GM18519 (cell line): ENCODE measurements at regions not wholly inside any gene's neighbourhood (a gene's known extent, or its start where the extent isn't known, plus 50 kb on each side); places are given as distances from the start of the nearest gene placed in this dataset.
"Not testable (repeated sequence)": the region's sequence is repeated elsewhere in the genome, so short reads cannot be mapped to it uniquely, and the experiment has no call there.

Source experiments
- ATAC-seq: cut with Tn5 transposase; IDR thresholded peaks from one replicate; pipeline ENCODE4 v1.9.1; 2021; ENCODE audit warnings: mild to moderate bottlenecking, moderate library complexity; ENCODE audit not compliant: unreplicated experiment, low FRiP score

DNA sequence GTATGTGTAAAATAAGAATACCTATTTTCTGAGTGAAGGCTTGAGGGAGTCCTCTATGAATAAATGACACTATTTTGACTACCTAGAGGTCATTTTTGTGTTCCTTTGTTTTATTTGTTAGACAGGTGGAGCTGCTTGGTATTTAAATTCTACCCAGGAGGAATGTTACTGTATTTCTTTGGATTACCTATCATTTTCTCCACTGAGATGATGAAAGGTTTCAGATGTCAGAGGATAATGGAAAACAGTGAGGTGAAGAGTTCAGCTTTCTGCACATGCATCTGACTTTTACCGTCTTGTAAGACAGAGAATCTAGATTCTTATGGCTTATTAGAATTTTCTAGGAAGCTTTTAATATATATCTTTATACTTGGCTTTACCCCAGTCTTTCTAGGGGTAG is 689.8 kb upstream of the NXPH2 start:
- no peak for ATAC-seq

DNA sequence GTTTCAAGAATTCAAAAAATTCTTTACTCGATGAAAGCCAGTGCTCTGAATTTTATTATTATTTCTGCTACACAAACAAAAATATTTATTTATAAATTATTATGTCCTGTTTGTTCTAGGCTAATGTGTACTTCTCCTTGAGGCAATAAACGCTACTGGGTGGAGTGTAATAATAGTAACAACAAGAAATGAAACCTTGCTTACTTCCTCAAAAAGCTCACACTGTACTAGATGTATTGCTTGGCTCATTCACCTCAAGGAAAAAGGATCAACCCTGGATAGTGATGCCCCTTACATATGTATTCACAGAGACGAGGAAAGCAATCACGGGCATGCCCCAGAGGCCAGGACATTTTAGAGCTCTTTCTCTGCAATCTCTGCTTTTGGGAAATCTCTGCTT is 685.6 kb upstream of the NXPH2 start:
- ATAC-seq, result no peak

DNA sequence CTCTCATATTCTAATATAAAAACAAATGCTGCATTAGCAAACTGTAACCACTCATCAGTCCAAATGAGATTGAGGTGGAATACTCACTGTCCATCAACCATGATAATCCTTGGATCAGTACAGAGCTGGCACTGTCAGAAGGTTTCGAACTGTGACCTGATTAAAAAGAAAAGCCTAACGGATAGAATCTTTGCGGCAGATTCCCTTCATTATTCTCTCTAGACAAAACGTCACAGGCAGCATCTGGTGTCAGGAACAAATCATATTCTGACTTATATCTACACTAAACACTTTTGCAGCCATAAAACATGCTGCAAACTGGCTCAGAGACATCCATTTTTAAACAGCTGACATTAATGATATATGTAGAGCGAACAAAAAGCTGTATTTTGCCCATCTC is 677.7 kb upstream of the NXPH2 start:
- no peak for ATAC-seq

DNA sequence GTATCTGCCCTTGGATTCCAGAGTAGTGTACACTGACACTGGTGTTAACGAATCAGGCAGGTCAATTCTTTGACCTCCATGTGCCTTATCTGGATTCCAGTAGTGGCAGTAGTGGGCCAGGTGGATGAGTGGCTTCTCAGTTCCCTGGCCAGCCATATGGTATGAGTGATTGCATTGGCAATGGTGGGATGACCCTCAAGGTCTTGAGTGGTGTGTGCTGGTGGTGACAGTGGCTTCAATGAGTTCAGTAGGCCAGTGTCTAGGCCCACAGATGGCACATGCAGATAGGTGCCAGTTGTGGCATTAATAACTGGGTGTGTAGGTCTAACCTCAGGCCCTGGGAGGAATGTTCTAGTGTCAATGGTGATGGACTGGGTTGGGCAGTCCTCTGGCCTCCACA is 674.1 kb upstream of the NXPH2 start:
- ATAC-seq, result no peak

DNA sequence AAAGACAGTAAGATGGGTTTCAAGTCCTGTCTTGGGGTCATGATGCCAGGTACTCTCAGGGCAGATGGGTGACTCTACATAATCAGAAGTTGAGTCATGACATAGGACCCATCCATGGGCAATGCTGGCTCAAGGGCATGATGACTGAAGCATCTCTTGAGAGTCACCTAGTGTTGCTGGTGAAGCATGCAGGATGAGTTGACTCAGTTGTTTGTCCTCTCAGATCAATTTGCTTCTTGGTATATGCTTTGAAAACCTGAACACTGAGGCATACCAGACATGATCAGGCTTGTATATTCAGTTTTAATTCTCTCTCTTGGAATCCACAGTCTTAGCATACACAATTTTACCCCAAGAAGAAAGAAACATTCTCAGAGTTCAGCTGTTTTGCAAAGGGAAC is 658.9 kb upstream of the NXPH2 start:
- ATAC-seq, result no peak

DNA sequence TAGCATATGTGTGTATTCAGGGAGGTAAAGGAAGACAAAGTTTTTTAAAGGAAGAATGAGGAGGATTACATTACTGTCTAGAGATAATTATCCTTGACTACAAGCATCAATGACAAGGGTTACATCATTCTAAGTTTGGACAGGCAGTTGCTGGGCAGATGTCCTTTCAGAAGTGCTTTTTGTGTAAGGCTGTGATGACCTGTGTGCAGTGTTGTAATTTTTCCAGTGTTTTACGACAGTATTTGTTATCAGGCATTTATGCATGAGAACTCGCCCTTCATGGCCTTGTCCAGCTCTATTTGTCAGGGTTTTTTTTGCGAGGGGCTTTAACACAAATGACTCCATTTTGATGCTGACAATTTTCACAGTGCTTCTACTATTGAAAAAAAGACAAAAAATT is 658.3 kb upstream of the NXPH2 start:
- no peak for ATAC-seq

DNA sequence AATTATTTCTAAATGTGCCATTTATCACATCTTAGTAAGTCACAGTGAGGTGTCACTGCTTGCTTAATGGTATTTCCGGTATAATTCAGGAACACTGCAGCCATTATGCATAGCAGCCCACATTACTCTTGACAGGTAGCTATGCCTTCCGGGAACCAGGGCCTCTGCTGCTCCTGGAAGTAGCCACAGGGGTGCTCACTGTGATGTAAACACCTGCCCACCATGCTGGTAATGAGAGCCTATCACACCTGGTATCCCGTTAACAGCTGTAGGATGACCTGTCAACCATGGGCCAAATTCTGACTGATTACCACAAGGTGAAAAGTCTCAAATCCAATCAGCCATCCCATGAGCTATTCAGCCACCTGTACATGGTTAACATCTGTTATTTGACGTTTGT is 647.0 kb upstream of the NXPH2 start:
- ATAC-seq, result no peak

DNA sequence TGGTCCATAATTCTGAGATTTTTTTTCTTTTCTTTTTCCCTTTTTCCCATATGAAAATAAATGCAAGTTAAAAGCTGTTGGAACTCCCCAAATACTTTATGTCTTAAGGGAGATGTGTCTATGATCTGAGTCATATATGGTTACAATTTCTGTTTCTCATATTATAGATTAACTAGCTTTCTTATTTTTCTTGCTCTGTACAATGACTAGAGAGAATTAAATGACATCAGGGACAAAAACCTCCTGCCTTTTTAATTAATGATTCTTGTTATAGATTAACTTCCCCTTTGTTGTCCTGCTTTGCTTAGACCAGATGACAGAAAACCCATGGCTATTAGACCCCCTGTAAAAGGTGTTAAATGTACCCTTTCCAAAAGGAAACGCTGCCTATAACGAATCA is 643.9 kb upstream of the NXPH2 start:
- no peak for ATAC-seq

DNA sequence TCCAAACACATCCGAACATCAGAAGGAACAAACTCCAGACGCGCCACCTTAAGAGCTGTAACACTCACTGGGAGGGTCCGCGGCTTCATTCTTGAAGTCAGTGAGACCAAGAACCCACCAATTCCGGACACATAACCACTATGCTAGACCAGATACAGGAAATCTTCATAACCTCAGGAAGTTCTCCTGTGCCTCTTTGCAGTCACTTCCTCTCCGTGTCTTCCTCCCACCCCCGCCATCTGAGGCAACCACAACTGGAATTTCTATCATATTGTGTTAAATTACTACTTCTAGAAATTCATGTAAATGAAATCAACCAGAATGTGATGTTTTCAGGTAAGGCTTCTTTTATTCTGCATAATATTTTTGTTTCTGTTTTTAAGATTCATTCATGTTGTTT is 631.0 kb upstream of the NXPH2 start:
- no peak for ATAC-seq

DNA sequence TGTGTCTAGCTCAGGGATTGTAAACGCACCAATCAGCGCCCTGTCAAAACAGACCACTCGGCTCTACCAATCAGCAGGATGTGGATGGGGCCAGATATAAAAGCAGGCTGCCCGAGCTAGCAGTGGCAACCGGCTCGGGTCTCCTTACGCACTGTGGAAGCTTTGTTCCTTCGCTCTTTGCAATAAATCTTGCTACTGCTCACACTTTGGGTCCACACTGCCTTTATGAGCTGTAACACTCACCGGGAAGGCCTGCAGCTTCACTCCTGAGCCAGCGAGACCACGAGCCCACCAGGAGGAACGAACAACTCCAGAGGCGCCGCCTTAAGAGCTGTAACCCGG is 630.6 kb upstream of the NXPH2 start:
- ATAC-seq, result not testable (repeated sequence)

DNA sequence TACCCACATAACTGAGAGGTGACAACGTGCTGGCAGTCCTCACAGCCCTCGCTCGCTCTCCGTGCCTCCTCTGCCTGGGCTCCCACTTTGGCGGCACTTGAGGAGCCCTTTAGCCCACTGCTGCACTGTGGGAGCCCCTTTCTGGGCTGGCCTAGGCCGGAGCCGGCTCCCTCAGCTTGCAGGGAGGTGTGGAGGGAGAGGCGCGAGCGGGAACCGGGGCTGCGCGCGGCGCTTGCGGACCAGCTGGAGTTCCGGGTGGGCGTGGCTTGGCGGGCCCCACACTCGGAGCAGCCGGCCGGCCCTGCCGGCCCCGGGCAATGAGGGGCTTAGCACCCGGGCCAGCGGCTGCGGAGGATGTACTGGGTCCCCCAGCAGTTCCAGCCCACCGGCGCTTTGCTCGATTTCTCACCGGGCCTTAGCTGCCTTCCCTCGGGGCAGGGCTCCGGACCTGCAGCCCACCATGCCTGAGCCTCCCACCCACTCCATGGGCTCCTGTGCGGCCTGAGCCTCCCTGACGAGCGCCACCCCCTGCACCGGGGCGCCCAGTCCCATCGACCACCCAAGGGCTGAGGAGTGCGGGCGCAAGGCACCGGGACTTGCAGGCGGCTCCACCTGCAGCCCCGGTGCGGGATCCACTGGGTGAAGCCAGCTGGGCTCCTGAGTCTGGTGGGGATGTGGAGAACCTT is 630.1 kb upstream of the NXPH2 start:
- not testable (repeated sequence) for ATAC-seq

DNA sequence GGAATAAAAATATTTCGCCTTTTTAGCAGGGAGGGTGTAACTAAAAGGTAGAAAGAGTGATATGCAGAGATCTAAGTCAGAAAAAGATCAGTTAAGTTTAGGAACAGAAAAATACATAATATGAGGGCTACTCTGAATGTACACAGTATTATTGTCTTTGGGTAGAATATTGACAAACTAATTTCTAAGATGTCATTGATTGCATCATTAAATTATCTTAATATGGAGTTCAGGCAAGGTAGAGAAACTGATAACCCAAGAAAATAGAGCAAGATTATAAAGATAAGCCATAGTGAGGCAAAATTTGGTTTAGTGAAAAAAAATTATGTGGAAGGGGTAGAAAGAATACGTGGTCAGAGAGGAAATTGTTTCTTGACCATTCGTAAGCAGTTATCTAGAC is 629.0 kb upstream of the NXPH2 start:
- no peak for ATAC-seq

DNA sequence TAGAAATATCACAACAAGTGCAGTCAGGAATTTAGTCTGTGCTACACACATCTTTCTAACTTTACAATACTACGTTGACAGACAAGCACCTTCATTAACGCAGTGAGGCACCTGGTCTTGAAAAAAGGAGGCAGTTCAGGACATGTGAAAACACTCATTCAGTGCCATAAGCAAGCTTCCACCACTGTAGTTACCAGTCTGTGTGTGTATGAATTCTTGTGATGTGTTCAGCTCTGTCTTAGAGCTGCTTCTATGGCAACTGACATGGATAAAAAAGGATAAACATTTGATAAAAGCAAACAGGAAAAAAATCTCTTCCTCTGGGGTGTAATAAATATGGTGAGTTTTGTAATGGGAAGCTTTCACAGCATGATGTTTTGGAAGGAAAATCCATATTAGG is 623.8 kb upstream of the NXPH2 start:
- ATAC-seq, result no peak

DNA sequence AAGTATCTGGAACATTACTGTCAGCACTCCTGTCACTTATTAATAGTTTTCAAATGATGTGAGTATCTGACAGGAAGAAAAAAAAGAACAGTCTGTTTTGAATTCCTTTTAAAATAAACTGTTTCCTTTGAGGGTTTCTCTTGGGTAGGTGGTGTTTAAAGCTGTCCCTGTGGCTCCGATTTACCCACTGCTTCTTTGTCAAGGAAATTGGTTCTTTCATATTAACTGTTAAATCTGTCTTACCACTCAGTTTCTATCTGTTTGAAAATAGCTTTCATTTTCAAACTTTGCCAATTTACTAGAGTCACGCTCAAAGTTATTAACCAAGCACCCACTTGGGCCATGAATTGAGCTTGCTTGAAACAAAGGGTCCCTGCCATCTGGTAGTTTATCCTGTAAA is 614.6 kb upstream of the NXPH2 start:
- ATAC-seq, result no peak

DNA sequence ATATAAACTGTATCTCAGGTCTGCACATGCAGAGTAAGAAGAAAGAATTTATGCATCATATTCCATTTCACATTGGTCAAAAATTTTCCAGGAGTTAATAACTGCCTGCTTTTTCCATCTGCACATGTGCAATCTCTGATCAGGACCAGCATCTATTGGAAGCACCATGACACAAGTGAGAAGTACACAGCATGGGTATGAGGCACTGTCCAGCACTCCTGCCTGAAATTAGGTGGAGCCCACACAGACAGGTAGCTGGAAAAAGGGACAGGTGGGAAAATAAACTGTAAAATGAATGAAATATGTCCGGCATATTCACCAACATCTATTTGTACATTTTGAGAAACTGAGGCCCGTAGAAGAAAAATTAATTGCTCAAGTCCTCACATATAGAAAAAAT is 609.2 kb upstream of the NXPH2 start:
- ATAC-seq, result no peak

DNA sequence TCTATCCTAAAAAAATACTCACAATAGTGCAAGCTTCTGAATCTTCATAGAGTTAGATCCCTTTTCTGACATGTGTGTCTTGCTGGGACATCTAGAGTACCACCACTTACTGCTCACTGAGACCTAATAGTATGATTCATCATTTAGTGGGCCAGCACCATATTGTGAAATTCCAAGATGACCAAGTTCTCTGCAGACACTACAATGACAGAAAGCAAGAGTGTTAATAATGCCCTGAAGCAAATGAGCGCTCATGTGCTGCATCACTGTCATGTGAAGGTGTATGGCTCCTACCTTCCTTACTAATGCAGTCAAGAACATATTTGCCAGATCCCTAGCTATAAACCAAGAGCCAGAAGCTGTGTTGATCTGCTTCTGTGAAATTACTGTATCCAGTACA is 606.2 kb upstream of the NXPH2 start:
- ATAC-seq, result no peak

DNA sequence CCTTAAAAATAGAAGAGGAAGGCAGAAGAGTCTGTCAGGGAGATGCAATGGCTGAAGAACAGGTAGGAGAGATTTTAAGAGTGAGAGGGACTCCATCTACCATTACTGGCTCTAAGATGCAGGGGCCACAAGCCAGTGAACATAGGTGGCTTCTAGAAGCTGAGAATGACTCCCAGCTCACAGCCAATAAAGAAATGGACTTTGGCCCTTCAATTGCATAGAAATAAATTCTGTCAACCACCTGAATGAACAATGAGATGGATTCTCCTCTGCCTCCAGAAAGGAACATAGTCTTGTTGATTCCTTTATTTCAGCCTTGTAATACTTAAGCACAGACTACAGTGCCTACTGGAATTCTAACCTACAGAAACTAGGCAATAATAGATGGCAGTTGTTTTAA is 603.3 kb upstream of the NXPH2 start:
- ATAC-seq, result no peak

DNA sequence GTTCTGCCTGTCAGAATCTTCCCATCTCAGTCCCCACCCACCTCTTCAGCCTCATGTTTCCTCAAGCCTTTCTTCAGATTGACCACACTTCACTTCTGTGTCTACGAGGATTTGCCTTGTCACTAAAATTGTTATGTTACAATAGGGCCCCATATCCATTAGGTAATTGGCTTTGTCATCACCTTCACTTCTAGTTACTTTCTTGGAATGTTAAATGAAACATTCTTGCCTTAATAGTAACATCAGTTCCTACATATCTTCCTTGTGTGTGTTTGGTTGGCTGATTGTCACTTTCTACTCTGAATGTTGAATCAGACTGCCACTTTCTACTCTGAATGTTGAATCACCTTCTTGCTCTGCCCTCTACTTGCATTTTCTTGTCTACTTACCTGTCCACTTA is 599.9 kb upstream of the NXPH2 start:
- no peak for ATAC-seq

DNA sequence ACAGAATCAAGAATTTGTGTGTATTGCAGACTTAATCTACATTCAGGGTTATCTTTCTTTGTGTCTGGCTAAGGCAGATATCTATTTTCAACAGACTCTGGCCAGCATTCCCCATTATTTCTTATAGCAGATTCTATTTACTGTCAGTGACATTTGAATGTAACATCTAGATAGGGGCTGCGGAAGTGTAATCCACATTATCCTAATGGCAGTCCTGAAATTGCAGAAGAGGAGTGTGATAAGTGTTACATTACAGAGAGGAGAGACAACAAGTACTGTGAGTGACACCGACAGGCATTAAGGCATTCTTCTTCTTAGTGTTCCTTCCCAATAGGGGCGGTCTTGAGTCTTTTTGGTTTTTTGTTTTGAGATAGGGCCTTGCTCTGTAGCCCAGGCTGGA is 598.2 kb upstream of the NXPH2 start:
- ATAC-seq, result no peak

DNA sequence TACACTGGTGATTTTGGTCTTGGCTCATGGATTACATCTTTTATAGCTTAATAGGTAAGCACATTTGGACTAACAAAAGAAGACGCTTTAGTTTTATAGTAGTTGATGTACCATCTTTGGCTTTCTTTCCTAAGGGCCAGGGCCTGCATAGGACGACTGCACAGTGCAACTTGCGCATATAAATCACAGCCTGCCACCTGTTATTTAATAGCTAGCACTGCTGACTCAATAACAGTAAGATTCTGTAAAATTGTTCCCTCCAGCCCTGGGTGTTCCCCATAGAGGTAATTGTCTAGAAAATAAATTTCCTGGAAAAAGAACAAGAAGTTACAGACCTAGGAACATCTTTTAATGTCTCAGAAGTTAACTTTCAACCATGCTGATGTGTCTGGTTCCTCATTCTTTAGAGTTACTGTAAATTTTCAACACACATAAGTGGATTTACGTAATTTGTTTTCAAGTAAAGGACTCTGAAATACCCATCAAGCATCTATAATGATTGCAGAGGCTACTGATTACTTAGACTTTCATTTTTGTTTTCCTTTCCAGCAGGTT is 594.2 kb upstream of the NXPH2 start:
- no peak for ATAC-seq

DNA sequence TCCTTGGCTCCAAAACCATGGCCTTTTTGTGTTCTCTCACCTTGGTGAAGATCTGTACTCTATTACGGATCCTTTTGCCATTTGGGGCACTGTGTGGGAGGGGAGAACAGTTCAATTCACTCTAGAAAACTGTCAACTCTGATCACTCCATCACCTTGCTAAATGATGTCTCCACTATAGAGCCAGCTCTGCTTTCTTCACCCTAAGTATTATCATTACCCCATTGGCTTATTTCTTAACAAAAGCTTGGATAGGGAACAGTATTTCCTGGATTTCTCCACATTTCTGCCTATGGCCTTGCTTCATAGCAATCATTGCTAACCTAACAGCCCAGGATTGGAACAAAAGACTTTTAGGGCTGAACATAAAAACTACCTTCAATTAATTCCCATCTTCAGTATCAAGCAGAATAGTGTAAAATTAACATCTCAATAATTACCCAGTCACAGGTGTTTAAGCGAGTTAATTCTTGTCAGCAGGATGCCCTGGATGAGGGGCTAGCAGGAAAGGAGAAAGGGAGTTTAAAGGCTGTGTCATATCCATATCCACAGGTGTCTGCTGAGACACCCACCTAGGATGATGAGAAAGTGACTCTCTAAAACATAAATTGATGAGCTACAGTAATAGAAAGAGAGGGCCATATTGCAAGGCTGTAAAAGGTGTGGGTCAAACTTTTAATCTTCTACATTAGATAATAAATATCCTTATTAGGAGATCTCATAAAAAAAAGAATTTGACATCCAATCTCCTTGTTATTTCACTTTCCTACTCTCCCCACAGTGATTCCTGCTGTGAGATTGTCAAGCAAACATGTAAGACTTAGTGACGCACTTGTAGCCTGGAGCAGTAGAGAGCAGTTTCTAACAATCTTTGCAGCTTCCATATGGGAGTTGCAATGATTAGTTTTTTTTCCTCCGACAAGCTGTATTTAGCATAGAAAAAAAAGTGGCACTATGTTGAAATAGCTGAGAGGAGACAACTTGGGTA is 589.5 kb upstream of the NXPH2 start:
- no peak for ATAC-seq

DNA sequence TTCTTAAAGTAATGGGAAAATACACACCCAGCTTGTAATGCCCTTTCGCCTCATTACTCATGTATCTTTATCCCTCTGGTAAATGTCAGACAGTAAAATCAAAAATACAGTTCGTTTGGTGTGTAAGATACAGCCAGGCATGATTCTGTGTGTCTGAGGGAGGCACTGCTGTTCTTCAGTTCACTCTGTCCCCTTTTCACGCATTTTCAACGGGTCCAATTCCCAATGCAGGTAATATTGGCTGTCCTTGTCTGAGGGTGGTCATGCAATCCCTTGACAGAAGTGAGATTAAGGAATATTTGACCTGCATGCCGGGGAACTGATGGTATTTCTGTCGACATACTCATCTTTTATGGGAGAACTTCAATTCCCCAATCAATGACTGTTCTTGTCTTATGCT is 587.2 kb upstream of the NXPH2 start:
- ATAC-seq, result no peak
